ENCODE measurements at regions not wholly inside any gene's neighbourhood (a gene's known extent, or its start where the extent isn't known, plus 50 kb on each side); places are given as distances from the start of the nearest gene placed in this dataset.

DNA sequence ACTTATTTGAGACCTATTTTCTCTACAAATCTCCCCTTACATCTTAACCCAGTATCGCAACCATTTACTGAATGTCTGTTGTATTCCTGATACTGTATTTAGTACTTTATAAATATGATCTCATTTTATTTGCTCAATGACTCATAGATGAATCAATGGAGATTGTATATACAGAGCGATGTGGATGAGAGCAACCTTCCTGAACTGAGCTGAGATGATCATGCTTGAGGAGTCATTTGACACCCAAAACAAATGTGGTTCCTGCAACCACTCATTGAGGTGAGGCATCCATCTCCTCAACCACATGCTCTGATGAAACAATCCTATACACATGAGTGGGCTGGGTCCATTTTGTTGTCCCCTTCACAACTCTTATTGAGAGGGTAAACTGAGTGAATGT is 250.0 kb downstream of the CDC14C start:
- no peak for TF ChIP-seq CTCF (conservative IDR thresholded peaks at IDR 0.05; ENCODE audit: low read depth, low read length)
- DNase-seq (ENCODE audit: low read depth), result no peak
- no peak overlapping the region for H3K4me3 ChIP-seq (ENCODE audit: low read depth, low read length)

DNA sequence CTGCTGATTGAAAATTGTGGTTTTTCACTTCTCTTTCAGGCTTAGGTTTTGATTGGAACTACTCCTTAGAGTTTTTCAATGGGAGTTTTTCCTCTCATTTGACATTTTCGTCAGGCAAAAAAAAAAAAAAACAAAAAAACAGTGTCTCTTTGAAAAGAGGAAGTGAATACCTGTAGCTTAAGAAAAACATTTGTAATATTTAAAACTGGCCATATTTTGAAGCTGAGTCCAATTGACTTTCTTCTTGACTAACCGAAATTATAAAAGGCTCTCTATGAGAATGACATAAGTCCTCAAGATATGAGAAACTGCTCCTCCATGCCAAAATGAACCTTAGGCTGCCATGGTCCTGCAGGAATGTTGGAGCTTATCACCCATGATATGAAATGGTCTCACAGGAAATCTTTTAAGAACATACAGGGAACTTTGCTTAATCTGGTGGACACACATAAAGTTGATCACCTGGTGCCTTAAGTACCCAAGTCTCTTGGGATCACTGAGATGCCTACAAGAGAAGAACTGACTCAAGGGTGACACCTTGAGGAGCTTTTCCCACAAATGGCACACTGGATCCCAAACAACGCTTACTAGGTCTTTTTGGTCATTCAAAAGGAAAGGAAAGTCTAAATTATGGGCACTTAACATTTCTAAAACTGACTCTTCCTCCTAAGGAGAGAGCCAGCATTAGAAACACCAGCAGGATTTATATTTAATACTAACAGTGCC is 263.4 kb downstream of the CDC14C start:
- no peak overlapping the region for H3K4me3 ChIP-seq (ENCODE audit: low read depth, low read length)
- peak; percentile 28 for TF ChIP-seq CTCF (conservative IDR thresholded peaks at IDR 0.05; ENCODE audit: low read depth, low read length)
- DNase-seq (ENCODE audit: low read depth), result no peak

DNA sequence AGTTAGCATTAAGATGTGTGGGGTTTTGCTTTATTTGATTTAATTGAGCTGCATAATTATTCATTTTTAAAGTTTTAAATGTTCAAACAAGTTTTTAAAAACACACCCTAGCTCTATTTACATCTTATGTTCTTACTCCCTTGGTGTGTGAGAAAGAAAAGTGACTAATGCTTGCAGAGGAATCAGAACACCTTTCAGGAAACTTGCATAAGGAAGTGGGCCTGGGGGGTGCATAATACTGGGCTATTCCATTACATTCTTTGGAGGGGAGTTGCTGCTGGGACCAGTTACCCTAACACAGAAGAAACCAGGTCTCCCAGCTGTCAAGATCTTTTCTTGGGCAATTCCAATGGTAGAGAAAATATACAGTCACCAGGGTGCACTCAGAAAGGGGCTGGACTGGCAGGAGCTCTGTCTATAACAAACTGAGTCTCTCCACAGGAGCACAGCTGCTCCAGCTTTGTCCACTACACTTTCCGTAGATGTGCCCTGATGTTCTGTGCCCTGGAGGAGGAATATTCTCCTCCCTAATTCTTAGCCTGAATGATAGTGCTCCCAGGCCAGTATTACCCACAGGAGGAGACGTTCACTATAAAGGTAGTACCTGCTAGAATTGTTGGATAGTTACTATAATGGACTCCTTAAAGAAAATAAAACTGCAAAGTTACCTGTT is 304.2 kb downstream of the CDC14C start:
- TF ChIP-seq CTCF (conservative IDR thresholded peaks at IDR 0.05; ENCODE audit: low read depth, low read length), result no peak
- no peak for DNase-seq (ENCODE audit: low read depth)

GRCh38 chr7:49229246-49229645 is 304.9 kb downstream of the CDC14C start:
- H3K4me3 ChIP-seq (ENCODE audit: low read depth, low read length), result no peak overlapping the region
- TF ChIP-seq CTCF (conservative IDR thresholded peaks at IDR 0.05; ENCODE audit: low read depth, low read length), result no peak
- no peak for DNase-seq (ENCODE audit: low read depth)

More for the DNA sequence above, 304.2 kb downstream of the CDC14C start:
- no peak overlapping the region for H3K4me3 ChIP-seq (ENCODE audit: low read depth, low read length)

DNA sequence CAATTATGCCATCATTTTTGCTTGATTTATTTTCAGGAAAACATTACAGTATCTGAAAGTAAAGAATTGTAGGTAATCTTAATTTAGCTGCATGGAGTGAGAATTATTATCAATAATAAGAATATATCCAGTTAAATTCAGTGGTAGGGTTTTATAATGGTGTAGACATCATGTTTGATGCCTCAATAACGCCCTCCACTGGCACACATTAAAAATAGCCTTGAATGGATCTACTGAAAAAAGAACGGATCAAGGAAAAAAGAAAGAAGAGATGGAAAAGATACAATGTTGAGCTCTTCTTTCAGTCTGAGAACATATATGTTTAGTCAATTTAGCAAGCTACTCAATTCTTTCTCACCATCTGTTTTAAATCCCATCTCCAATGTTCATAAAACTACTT is 319.2 kb downstream of the CDC14C start:
- peak; percentile 12 for TF ChIP-seq CTCF (conservative IDR thresholded peaks at IDR 0.05; ENCODE audit: low read depth, low read length)
- no peak for DNase-seq (ENCODE audit: low read depth)
- no peak overlapping the region for H3K4me3 ChIP-seq (ENCODE audit: low read depth, low read length)

DNA sequence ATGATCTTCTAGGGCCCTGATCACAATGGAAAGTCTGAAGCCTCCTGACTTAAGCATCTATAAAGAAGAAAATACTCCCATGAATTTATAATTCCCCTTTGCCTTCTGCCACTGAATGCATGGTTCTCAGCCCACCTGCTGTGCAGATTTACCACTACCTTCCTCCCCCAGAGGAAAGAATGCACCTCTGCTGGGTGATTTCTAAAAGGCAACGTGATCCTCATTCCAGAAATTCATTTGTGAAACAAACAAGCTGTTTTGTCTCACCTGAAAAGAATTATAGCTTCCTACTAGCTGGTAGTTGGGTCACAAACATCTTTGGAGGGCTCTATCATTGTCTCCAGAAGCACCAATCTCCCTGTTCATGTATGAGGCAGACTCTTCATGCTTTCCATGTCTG is 320.2 kb downstream of the CDC14C start:
- H3K4me3 ChIP-seq (ENCODE audit: low read depth, low read length), result no peak overlapping the region
- no peak for TF ChIP-seq CTCF (conservative IDR thresholded peaks at IDR 0.05; ENCODE audit: low read depth, low read length)
- no peak for DNase-seq (ENCODE audit: low read depth)

GRCh38 chr7:49245062-49245461 is 320.7 kb downstream of the CDC14C start:
- DNase-seq (ENCODE audit: low read depth), result no peak
- no peak for TF ChIP-seq CTCF (conservative IDR thresholded peaks at IDR 0.05; ENCODE audit: low read depth, low read length)
- no peak overlapping the region for H3K4me3 ChIP-seq (ENCODE audit: low read depth, low read length)

Measured in epithelial cell of proximal tubule (primary cell).